Small intestine (tissue), 7 donors: ENCODE measurements at regions not wholly inside any gene's neighbourhood (a gene's known extent, or its start where the extent isn't known, plus 50 kb on each side); places are given as distances from the start of the nearest gene placed in this dataset.
"Not testable (repeated sequence)": the region's sequence is repeated elsewhere in the genome, so short reads cannot be mapped to it uniquely, and the experiment has no call there.

Experiments
- DNase-seq, 2 donors: peaks; one replicate each; pipeline versions ENCODE4 v3.0.0 to v3.0.0-alpha.2; 2013
- FAIRE-seq: peaks from 2 replicates; lab custom pipeline; 2012; peaks lifted over from hg19 to GRCh38; lab: Jason Lieb, UNC
- H3K27ac ChIP-seq, 3 donors: one replicate each; pipeline ENCODE4 v1.5.1; 2013; ENCODE audit warnings: low read length in 2 of 3, mild to moderate bottlenecking in 2 of 3, control low read depth in 1 of 3, inconsistent platforms in 1 of 3, low read depth in 1 of 3, moderate library complexity in 1 of 3
- H3K27me3 ChIP-seq, 3 donors: one replicate each; pipeline ENCODE4 v1.6.1; 2013; ENCODE audit warnings: low read length in 3 of 3, inconsistent platforms in 1 of 3; ENCODE audit not compliant: control insufficient read depth in 3 of 3, insufficient read depth in 3 of 3
- H3K36me3 ChIP-seq, 3 donors: one replicate each; pipeline ENCODE4 v1.6.1; 2013; ENCODE audit warnings: low read length in 3 of 3, inconsistent platforms in 1 of 3, low read depth in 1 of 3, mild to moderate bottlenecking in 1 of 3, moderate library complexity in 1 of 3; ENCODE audit not compliant: control insufficient read depth in 3 of 3, insufficient read depth in 2 of 3
- H3K4me1 ChIP-seq, 3 donors: one replicate each; pipeline ENCODE4 v1.6.1; 2013; ENCODE audit warnings: low read length in 2 of 3, inconsistent platforms in 1 of 3, low read depth in 1 of 3, mild to moderate bottlenecking in 1 of 3, moderate library complexity in 1 of 3; ENCODE audit not compliant: control insufficient read depth in 3 of 3, insufficient read depth in 2 of 3
- H3K4me3 ChIP-seq, 3 donors: one replicate each; pipeline ENCODE4 v1.5.1; 2013; ENCODE audit warnings: low read length in 3 of 3, control low read depth in 1 of 3, inconsistent platforms in 1 of 3, low read depth in 1 of 3, mild to moderate bottlenecking in 1 of 3, moderate library complexity in 1 of 3
- H3K9me3 ChIP-seq, 2 donors: one replicate each; pipeline ENCODE4 v1.6.1; 2013; ENCODE audit warnings: low read depth in 1 of 2, low read length in 1 of 2; ENCODE audit not compliant: control insufficient read depth in 2 of 2, insufficient read depth in 1 of 2
- WGBS, 3 donors: extraction: QIAGEN DNeasy Blood & Tissue Kit; methylation state at CpG; one replicate each; pipeline ENCODE4 v1.1.7; 2013; 5-methylcytosine and 5-hydroxymethylcytosine counted together
- donor health status: healthy with polysubstance abuse.
- donor health status: control.
- donor health status: control.
- donor health status: Bipolar disorder and iron deficiency.
- donor health status: healthy.

- FAIRE-seq = no peak
Measured at GRCh38 chr5:67989456-67989855, 226.1 kb upstream of the PIK3R1 start.

GRCh38 chr5:67986761-67987160, 228.8 kb upstream of the PIK3R1 start:
- Histone ChIP-seq H3K36me3 (no peaks in the 10 kb centered on the region), H3K27me3 (no peaks in the 10 kb centered on the region), H3K4me1 (peaks cover 0 to 9% (median 5%) of the 10 kb centered on the region in 3 donors), H3K9me3 (no peaks in the 10 kb centered on the region), H3K27ac (no peak overlapping the region), H3K4me3 (no peak overlapping the region)
- 24 to 52% (median 44%) methylated on average over 2 of the region's 2 CpGs for WGBS, 3 donors
- no peak for DNase-seq
- FAIRE-seq = no peak

More at GRCh38 chr5:67989456-67989855, 226.1 kb upstream of the PIK3R1 start:
- H3K4me1 ChIP-seq = peaks cover 0 to 5% (median 4%) of the 10 kb centered on the region in 3 donors
- H3K27me3 ChIP-seq = no peaks in the 10 kb centered on the region
- no peaks in the 10 kb centered on the region for H3K9me3 ChIP-seq
- no peaks in the 10 kb centered on the region for H3K36me3 ChIP-seq
- WGBS, 3 donors = 30 to 43% (median 38%) methylated on average over 2 of the region's 2 CpGs
- H3K4me3 ChIP-seq = no peak overlapping the region
- peak; percentile 32 to 55 for DNase-seq
- H3K27ac ChIP-seq = no peak overlapping the region

GRCh38 chr5:67985686-67986387, 229.7 kb upstream of the PIK3R1 start:
- no peaks in the 10 kb centered on the region for H3K36me3 ChIP-seq
- no peak for FAIRE-seq
- DNase-seq = peak in 1 of 2 donors; percentile 16
- no peaks in the 10 kb centered on the region for H3K9me3 ChIP-seq
- no peaks in the 10 kb centered on the region for H3K27me3 ChIP-seq
- WGBS, 3 donors = 46 to 76% (median 72%) methylated on average over 3 of the region's 3 CpGs
- no peak overlapping the region for H3K4me3 ChIP-seq
- H3K4me1 ChIP-seq = peaks cover 0 to 9% (median 5%) of the 10 kb centered on the region in 3 donors
- no peak overlapping the region for H3K27ac ChIP-seq

GRCh38 chr5:67984546-67984945, 231.0 kb upstream of the PIK3R1 start:
- Histone ChIP-seq H3K4me3 (no peak overlapping the region), H3K9me3 (no peaks in the 10 kb centered on the region), H3K4me1 (peaks cover 0 to 9% (median 5%) of the 10 kb centered on the region in 3 donors), H3K27ac (no peak overlapping the region), H3K36me3 (no peaks in the 10 kb centered on the region), H3K27me3 (no peaks in the 10 kb centered on the region)
- DNase-seq = no peak
- WGBS, 3 donors = 92 to 97% (median 94%) methylated on average over 2 of the region's 2 CpGs
- no peak for FAIRE-seq

- FAIRE-seq (no peak), DNase-seq (peak; percentile 17 to 41)
- Histone ChIP-seq H3K9me3 (no peaks in the 10 kb centered on the region), H3K36me3 (no peaks in the 10 kb centered on the region), H3K4me1 (peaks cover 0 to 5% (median 5%) of the 10 kb centered on the region in 3 donors), H3K27ac (no peak overlapping the region), H3K4me3 (no peak overlapping the region), H3K27me3 (no peaks in the 10 kb centered on the region)
- 87 to 91% (median 90%) methylated on average over 7 of the region's 7 CpGs for WGBS, 3 donors
Measured at GRCh38 chr5:67983251-67984110, 232.1 kb upstream of the PIK3R1 start.

- not testable (repeated sequence) for H3K4me3 ChIP-seq, H3K27ac ChIP-seq, FAIRE-seq, H3K9me3 ChIP-seq, DNase-seq, H3K36me3 ChIP-seq, H3K27me3 ChIP-seq, H3K4me1 ChIP-seq
- WGBS, 3 donors = 74 to 85% (median 85%) methylated on average over 4 of the region's 4 CpGs
Measured at GRCh38 chr5:67982160-67982559, 233.4 kb upstream of the PIK3R1 start.

- FAIRE-seq (no peak), DNase-seq (no peak)
- no peaks in the 10 kb centered on the region for H3K9me3 ChIP-seq
- no peak overlapping the region for H3K4me3 ChIP-seq
- 70 to 86% (median 75%) methylated on average over 2 of the region's 2 CpGs for WGBS, 3 donors
- peaks cover 0 to 5% (median under 1%) of the 10 kb centered on the region in 3 donors for H3K4me1 ChIP-seq
- no peaks in the 10 kb centered on the region for H3K27me3 ChIP-seq
- no peak overlapping the region for H3K27ac ChIP-seq
- no peaks in the 10 kb centered on the region for H3K36me3 ChIP-seq
Measured at GRCh38 chr5:67978171-67978570, 237.4 kb upstream of the PIK3R1 start.

GRCh38 chr5:67976891-67977601, 238.5 kb upstream of the PIK3R1 start:
- DNase-seq (no peak), FAIRE-seq (no peak)
- no peaks in the 10 kb centered on the region for H3K27me3 ChIP-seq
- H3K4me3 ChIP-seq = no peak overlapping the region
- H3K36me3 ChIP-seq = no peaks in the 10 kb centered on the region
- no peaks in the 10 kb centered on the region for H3K9me3 ChIP-seq
- H3K4me1 ChIP-seq = peaks cover 0 to 8% (median 0%) of the 10 kb centered on the region in 3 donors
- H3K27ac ChIP-seq = no peak overlapping the region
- 75 to 85% (median 75%) methylated on average over 5 of the region's 5 CpGs for WGBS, 3 donors
